Smooth muscle cell (in vitro differentiated cells): ENCODE measurements at regions not wholly inside any gene's neighbourhood (a gene's known extent, or its start where the extent isn't known, plus 50 kb on each side); places are given as distances from the start of the nearest gene placed in this dataset.

Experiments used
- DNase-seq: peaks from one replicate; lab custom pipeline; 2025; ENCODE audit not compliant: unreplicated experiment; lab: John Stamatoyannopoulos, UW
- H2AFZ ChIP-seq: fragments of 200-600 bp; sonication (generic); 2 replicates; pipeline ENCODE4 v1.6.0; 2016; ENCODE audit warnings: antibody characterized with exemption, low read depth, mild to moderate bottlenecking
- H3F3A ChIP-seq: fragments of 200-600 bp; sonication (generic); 2 replicates; pipeline ENCODE4 v1.6.0; 2017; ENCODE audit warnings: antibody characterized with exemption, low read depth
- H3K27ac ChIP-seq: fragments of 200-600 bp; sonication (generic); 2 replicates; pipeline ENCODE4 v1.5.1; 2016; ENCODE audit warnings: low read depth, mild to moderate bottlenecking
- H3K27me3 ChIP-seq: fragments of 200-600 bp; sonication (generic); 2 replicates; pipeline ENCODE4 v1.6.1; 2016; ENCODE audit warnings: low read depth, mild to moderate bottlenecking
- H3K36me3 ChIP-seq: fragments of 200-600 bp; sonication (generic); 2 replicates; pipeline ENCODE4 v1.5.1; 2016; ENCODE audit warnings: low read depth
- H3K4me1 ChIP-seq: fragments of 200-600 bp; sonication (generic); 2 replicates; pipeline ENCODE4 v1.5.1; 2016; ENCODE audit warnings: low read depth
- H3K4me2 ChIP-seq: fragments of 200-600 bp; sonication (generic); 2 replicates; pipeline ENCODE4 v1.6.0; 2016; ENCODE audit warnings: mild to moderate bottlenecking
- H3K4me3 ChIP-seq: fragments of 200-600 bp; sonication (generic); 2 replicates; pipeline ENCODE4 v1.5.1; 2016; ENCODE audit warnings: mild to moderate bottlenecking
- H3K79me2 ChIP-seq: fragments of 200-600 bp; sonication (generic); 2 replicates; pipeline ENCODE4 v1.6.0; 2016; ENCODE audit warnings: low read depth, mild to moderate bottlenecking
- H3K9ac ChIP-seq: fragments of 200-600 bp; sonication (generic); 2 replicates; pipeline ENCODE4 v1.6.0; 2016; ENCODE audit warnings: low read depth
- H3K9me3 ChIP-seq: fragments of 200-600 bp; sonication (generic); replicated peaks from 2 replicates; pipeline ENCODE4 v1.5.1; 2016; ENCODE audit warnings: low read depth
- H4K20me1 ChIP-seq: fragments of 200-600 bp; sonication (generic); 2 replicates; pipeline ENCODE4 v1.6.0; 2016; ENCODE audit warnings: low read depth
- CTCF ChIP-seq: fragments of 200-600 bp; sonication (generic); IDR thresholded peaks from 2 replicates; pipeline ENCODE4 v1.5.1; 2017; ENCODE audit warnings: borderline replicate concordance, mild to moderate bottlenecking, antibody characterized with exemption; ENCODE audit not compliant: insufficient read depth, poor library complexity, severe bottlenecking
- WGBS: methylation state at CpG from one replicate; pipeline ENCODE4 v1.1.7; 2016; ENCODE audit warnings: low lambda C conversion rate; 5-methylcytosine and 5-hydroxymethylcytosine counted together

GRCh38 chr11:13105237-13105844 is 96.2 kb downstream of the RASSF10 start:
- no peak overlapping the region for H3K9ac ChIP-seq
- H3K9me3 ChIP-seq, result no peaks in the 10 kb centered on the region
- H3K27ac ChIP-seq, result no peak overlapping the region
- no peak overlapping the region for H3K4me3 ChIP-seq
- WGBS, result 84% methylated on average over 4 of the region's 4 CpGs
- no peak overlapping the region for H2AFZ ChIP-seq
- DNase-seq, result no peak
- H4K20me1 ChIP-seq, result no peaks in the 10 kb centered on the region
- no peak for TF ChIP-seq CTCF
- H3F3A ChIP-seq, result no peaks in the 10 kb centered on the region
- no peak overlapping the region for H3K4me2 ChIP-seq
- peaks cover 27% of the 10 kb centered on the region for H3K4me1 ChIP-seq
- H3K36me3 ChIP-seq, result no peaks in the 10 kb centered on the region
- H3K27me3 ChIP-seq, result peaks cover 7% of the 10 kb centered on the region
- H3K79me2 ChIP-seq, result no peaks in the 10 kb centered on the region

- Histone ChIP-seq H3K4me2 (no peak overlapping the region), H3K9ac (no peak overlapping the region), H3K9me3 (no peaks in the 10 kb centered on the region), H4K20me1 (no peaks in the 10 kb centered on the region), H3K27ac (no peak overlapping the region), H3K4me3 (no peak overlapping the region), H2AFZ (no peak overlapping the region), H3K27me3 (peaks cover 7% of the 10 kb centered on the region), H3F3A (no peaks in the 10 kb centered on the region), H3K4me1 (peaks cover 35% of the 10 kb centered on the region), H3K79me2 (no peaks in the 10 kb centered on the region), H3K36me3 (no peaks in the 10 kb centered on the region)
- TF ChIP-seq CTCF, result no peak
- WGBS, result 80% methylated on average over 5 of the region's 5 CpGs
- DNase-seq, result no peak
Observed at GRCh38 chr11:13107544-13108044, 98.5 kb downstream of the RASSF10 start.

GRCh38 chr11:13108416-13108815 is 99.3 kb downstream of the RASSF10 start:
- H3K9me3 ChIP-seq, result no peaks in the 10 kb centered on the region
- no peaks in the 10 kb centered on the region for H3K79me2 ChIP-seq
- H3K4me3 ChIP-seq, result no peak overlapping the region
- peaks cover 28% of the 10 kb centered on the region for H3K4me1 ChIP-seq
- H3K4me2 ChIP-seq, result no peak overlapping the region
- no peaks in the 10 kb centered on the region for H3K36me3 ChIP-seq
- WGBS, result 75% methylated on average over 2 of the region's 2 CpGs
- H3K27ac ChIP-seq, result peak overlapping the region; percentile 70
- H4K20me1 ChIP-seq, result no peaks in the 10 kb centered on the region
- no peak overlapping the region for H2AFZ ChIP-seq
- peaks cover 7% of the 10 kb centered on the region for H3K27me3 ChIP-seq
- no peak for DNase-seq
- no peak for TF ChIP-seq CTCF
- H3F3A ChIP-seq, result no peaks in the 10 kb centered on the region
- H3K9ac ChIP-seq, result no peak overlapping the region

- no peak overlapping the region for H2AFZ ChIP-seq
- DNase-seq, result no peak
- H3K36me3 ChIP-seq, result no peaks in the 10 kb centered on the region
- no peaks in the 10 kb centered on the region for H3F3A ChIP-seq
- H3K27me3 ChIP-seq, result peaks cover 1% of the 10 kb centered on the region
- no peak overlapping the region for H3K4me3 ChIP-seq
- WGBS, result 75% methylated on average over 1 of the region's 1 CpG
- no peak for TF ChIP-seq CTCF
- H3K27ac ChIP-seq, result peak overlapping the region; percentile 70
- no peaks in the 10 kb centered on the region for H3K9me3 ChIP-seq
- no peaks in the 10 kb centered on the region for H4K20me1 ChIP-seq
- peaks cover 33% of the 10 kb centered on the region for H3K4me1 ChIP-seq
- no peak overlapping the region for H3K9ac ChIP-seq
- no peaks in the 10 kb centered on the region for H3K79me2 ChIP-seq
- no peak overlapping the region for H3K4me2 ChIP-seq
Observed at GRCh38 chr11:13109616-13110015, 100.5 kb downstream of the RASSF10 start.
